SK-N-MC (cell line): ENCODE measurements at regions not wholly inside any gene's neighbourhood (a gene's known extent, or its start where the extent isn't known, plus 50 kb on each side); places are given as distances from the start of the nearest gene placed in this dataset.

ENCODE experiments used
- EZH2 ChIP-seq: fragments of 200-600 bp; sonication (generic); IDR thresholded peaks from one replicate; pipeline ENCODE4 v1.6.1; 2017; ENCODE audit warnings: antibody characterized with exemption
- FOXP2 ChIP-seq: optimal IDR thresholded peaks from 2 replicates; pipeline ENCODE3; 2011; ENCODE audit warnings: mild to moderate bottlenecking, moderate library complexity; ENCODE audit not compliant: insufficient read depth; ENCODE audit errors: extremely low read length, control extremely low read depth
- POLR2AphosphoS5 ChIP-seq: IDR thresholded peaks from 2 replicates; pipeline ENCODE4 v1.6.1; 2012; ENCODE audit warnings: mild to moderate bottlenecking, low read depth, low read length, borderline replicate concordance

DNA sequence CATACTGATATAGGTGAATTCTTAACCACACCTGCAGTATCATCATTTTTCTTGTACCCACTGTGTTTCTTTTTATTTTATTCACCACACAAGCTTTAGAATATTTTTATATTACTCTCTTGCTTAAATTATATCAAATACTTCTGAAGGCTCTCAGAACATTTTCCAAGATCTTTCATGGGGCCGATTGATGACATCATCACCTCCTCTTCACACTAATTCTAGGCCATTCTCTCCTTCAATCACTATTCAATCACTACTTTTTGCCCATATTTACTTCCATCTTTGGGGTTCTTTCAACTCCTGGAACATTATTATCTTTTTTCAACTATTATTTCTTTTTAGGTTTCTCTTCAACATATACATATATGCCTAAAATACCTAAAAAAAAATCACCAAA is 1438.8 kb upstream of the ALCAM start:
- no peak for TF ChIP-seq EZH2
- TF ChIP-seq FOXP2, result no peak
- TF ChIP-seq POLR2AphosphoS5, result no peak
